ENCODE measurements at regions not wholly inside any gene's neighbourhood (a gene's known extent, or its start where the extent isn't known, plus 50 kb on each side); places are given as distances from the start of the nearest gene placed in this dataset.

DNA sequence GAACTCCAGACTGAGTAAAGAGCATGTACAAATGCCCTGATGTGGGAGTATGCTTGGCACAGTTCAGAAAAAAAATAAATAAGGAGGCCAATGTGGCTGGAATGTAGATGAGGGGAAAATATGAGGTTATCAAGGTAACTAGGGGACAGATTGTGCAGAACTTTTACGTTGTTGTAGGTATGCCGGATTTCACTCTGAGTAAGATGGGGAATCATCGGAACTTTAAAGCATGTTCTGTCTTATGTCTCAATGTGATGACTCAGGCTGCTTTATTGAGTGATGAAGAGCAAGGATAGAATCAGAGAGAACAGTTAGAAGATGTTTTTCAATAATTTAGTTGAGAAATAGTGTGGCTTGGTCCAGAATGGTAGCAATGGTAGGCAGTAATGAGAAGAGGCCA lies 130.4 kb downstream of the C11orf87 start:
- TF ChIP-seq, protein P1, sequence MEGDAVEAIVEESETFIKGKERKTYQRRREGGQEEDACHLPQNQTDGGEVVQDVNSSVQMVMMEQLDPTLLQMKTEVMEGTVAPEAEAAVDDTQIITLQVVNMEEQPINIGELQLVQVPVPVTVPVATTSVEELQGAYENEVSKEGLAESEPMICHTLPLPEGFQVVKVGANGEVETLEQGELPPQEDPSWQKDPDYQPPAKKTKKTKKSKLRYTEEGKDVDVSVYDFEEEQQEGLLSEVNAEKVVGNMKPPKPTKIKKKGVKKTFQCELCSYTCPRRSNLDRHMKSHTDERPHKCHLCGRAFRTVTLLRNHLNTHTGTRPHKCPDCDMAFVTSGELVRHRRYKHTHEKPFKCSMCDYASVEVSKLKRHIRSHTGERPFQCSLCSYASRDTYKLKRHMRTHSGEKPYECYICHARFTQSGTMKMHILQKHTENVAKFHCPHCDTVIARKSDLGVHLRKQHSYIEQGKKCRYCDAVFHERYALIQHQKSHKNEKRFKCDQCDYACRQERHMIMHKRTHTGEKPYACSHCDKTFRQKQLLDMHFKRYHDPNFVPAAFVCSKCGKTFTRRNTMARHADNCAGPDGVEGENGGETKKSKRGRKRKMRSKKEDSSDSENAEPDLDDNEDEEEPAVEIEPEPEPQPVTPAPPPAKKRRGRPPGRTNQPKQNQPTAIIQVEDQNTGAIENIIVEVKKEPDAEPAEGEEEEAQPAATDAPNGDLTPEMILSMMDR (IDR thresholded peaks at IDR 0.05): no peak
- TF ChIP-seq POLR2A (IDR thresholded peaks at IDR 0.05) (no peak), POLR2AphosphoS5 (IDR thresholded peaks at IDR 0.05) (no peak), EP300 (IDR thresholded peaks at IDR 0.05) (no peak)
